Jurkat, Clone E6-1 (cell line): ENCODE measurements at regions not wholly inside any gene's neighbourhood (a gene's known extent, or its start where the extent isn't known, plus 50 kb on each side); places are given as distances from the start of the nearest gene placed in this dataset.

ENCODE experiments used
- DNase-seq: peaks from one replicate; pipeline ENCODE4 v3.0.0-alpha.2; 2011; ENCODE audit warnings: low read depth, low spot score
- H3K4me3 ChIP-seq: 2 replicates; pipeline ENCODE4 v1.5.1; 2011; ENCODE audit warnings: mild to moderate bottlenecking, low read length, control low read depth, moderate library complexity

DNA sequence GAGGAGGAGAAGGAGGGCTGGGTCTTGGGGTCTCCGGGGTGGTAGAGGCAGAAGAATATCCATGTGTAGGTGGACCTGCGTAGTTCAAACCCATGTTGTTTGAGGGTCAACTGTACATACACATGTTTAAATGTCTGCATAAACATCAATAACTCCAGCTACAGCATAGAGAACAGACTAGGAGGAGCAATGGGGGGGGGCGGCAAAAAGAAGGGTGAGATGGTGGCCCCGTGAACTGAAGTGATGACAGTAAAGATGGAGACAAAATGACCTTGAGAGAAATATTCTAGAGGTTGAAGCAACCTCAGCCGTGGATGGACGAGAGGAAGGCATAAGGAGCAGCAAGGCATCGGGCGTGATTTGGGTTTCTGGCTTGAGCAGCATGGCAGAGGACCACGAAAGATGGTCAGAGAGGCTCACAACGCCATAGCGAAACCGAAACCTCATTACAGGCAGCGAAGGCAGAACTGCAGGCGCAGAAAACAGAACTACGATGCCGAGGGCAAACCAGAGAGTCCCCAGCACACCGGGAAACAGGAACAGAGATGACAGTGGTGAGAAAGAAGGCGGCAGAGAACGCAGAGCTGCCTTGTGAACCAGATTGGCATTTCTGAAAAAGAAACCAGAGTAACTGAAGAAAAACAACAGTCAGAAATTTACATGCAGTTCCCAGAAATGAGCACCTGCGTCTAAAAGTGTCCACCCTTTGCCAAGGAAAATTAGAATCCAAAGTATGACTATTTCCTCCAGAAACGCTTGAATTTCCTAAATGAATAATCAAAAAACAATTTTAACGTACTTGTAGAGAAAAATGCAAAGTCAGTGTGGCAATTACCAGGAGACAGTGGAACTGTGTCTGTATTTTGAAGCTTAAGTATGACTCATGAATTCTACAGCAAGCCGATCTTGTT is 50.3 kb upstream of the ENPP6 start:
- H3K4me3 ChIP-seq, result peak overlapping the region; percentile 61
- DNase-seq, result peak; percentile 73
